Dermis microvascular lymphatic vessel endothelial cell (primary cell): ENCODE measurements at regions not wholly inside any gene's neighbourhood (a gene's known extent, or its start where the extent isn't known, plus 50 kb on each side); places are given as distances from the start of the nearest gene placed in this dataset.
A peak's percentile ranks its signal among the peaks of the same experiment; 100 is the strongest.
"Not testable (repeated sequence)": the region's sequence is repeated elsewhere in the genome, so short reads cannot be mapped to it uniquely, and the experiment has no call there.

Experiments used
- DNase-seq, 2 donors: peaks; one replicate each; pipeline versions ENCODE4 v3.0.0 to v3.0.0-alpha.2; 2010; ENCODE audit warnings: low read depth in 2 of 2

DNA sequence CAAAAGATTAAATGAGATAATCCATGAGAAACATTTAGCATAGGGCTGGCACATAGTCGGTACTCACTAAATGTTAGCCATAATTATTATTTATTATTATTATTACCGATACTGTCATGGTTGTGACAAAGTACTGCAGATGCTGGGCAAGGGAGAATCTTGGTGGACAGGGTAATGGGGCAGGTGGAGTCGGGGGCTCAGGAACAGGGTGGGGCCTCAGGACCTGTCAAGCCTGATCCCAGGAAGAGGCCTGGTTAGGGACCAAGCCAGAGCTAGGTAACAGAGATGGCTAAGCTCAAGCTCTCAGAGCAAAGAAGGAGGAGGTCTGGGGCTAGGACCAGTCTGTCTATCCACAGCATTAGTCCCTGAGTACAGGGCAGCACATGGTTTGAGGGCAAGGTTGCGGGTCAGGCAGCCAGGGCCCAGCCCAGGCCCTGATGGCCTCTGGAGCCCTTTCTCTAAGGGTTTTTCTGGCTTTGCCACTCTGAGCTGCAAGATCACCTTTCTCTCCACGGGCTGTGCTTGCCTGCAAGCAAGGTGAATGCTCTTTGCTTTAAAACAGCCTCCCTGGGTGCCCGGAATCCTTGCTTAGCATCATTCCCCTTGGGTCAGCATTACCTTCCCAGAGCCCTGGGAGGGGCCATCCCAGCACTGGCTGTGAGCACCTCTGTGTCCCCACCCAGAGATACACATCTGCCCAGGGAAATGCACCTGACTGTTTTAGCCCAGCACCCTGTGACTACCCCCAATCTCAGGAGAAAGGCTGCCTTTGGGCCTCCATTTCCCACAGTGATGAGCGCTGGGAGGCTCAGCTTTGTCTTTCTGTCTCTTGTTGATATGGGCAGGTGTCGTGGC lies 572.0 kb downstream of the PTPRU start:
- DNase-seq = no peak

DNA sequence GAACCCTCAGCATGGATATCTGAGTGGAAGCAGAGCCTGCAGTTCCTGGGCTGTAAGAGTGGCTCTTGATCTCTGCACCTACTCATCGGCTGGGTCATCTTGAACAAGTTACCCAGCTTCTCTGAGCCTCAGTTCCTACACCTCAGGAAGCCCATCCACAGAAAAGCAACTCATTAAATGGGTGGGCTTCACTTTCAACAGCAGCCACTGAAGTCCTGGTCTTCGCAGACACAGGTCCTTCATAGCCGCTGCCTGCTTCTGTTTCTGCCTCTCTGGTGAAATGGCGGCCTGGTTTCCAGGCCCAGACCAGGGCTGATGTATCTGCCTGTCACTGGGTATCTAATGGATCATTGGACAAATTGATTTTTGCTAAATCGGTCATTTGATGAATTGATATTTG lies 571.4 kb downstream of the PTPRU start:
- DNase-seq = no peak

DNA sequence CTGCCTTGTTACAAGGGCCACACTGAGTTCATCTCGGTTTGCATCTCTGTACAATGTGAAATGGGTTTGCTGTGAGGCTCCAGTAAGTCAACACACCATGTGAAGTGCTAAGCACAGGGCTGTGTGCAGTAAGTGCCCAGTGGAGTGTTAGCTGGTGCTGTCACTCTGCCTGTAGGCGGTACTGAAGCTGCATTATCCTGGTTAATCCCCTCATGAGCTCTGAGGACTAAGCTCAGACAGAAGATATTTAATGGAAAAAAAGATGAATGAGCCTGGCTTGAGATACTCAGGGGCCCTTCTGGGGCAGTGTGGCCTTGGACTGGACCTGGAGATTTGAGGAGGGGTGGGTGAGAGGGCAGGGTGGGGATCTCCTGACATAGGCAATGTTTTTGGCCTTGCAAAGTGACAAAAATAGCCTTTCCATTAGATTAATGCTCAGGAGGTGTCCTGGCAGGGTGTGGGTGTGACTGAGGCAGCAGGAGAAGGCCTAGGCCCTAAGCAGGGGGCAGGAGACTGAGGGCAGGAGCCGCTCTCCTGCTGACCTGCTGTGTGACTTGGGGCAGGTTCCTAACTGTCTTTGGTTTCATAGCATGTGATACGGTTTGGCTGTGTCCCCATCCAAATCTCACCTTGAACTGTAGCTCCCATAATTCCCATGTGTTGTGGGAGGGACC lies 570.5 kb downstream of the PTPRU start:
- no peak for DNase-seq

DNA sequence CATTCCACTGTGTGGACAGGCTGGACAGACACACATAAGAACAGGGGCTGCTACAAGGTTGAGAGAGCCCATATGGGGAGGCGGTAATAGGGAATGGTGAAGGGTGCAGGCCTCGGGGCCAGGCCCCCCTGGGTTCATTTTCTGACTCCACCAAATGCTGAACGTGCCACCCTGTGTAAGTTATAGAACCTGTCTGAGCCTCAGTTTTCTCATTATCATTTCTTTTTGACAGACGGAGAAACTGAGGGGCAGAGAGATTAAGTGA lies 569.5 kb downstream of the PTPRU start:
- no peak for DNase-seq

DNA sequence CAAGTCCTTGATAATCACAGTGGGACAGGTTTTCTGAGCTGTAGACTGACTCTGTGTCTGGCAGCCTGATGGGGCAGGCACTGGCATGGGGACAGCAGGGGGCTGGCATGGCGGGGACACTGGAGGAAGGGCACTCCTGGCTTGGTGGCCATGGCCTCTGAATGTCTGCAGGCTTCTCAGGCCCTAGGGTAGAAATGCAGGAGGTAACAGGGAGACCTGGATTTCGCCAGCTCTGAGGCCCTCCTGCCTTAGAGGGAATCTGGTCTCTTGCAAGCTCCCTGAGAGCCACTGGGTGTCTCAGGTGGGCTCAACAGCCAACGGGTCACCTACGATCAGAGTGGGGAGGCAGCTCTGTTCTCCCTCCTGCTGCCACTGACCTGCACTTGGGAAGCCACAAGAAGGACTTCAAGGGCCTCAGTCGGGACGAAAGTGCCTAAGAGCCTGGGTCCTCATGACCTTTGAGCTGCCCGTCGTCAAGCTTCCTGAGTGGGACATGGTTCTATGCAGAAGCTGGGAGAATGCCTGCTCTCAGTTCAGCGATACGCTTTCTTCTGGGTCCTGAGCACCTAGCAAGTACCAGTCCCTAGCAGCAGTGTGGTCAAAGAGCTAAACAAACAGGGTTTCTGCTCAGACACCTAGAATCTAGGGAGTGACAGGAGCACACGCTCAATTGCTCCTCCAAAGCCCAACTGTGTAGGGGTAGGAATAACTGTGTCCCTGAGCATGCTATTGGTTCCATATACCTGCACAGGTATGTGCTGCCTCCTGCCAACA lies 569.0 kb downstream of the PTPRU start:
- DNase-seq = no peak

DNA sequence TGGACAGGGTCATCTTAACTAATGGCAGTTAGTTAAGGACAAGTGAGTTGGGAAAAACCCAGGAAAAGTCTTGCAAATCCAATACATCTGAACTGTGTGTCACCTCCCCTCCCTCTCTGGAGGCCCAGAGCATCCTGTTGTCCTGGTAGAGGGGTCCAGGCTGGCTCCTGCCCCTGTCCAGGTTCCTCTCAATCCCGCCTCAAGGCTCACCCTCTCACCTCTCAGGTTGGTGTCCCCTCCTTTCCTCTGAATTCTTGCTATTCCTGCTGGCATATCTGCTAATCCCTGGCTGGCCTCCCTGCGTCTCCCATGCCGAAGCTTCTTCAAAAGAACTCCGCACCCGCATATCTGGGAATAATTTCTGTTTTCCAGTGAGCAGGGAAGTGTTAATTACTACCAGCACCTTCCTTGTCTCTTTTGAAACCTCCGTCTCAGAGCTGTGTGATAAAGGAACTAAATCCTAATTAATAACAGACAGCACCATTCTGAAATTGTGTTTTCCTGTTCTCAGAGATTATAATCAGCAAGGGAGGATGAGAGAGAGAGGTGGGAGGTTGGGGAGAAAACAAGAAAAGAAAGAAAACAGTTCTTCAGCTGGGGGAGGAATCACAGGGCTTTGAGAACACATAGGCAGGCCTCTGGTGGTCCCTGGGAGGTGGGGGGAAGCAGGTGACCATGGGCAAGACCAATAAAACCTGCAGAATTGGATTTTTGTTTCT lies 568.0 kb downstream of the PTPRU start:
- DNase-seq = no peak

DNA sequence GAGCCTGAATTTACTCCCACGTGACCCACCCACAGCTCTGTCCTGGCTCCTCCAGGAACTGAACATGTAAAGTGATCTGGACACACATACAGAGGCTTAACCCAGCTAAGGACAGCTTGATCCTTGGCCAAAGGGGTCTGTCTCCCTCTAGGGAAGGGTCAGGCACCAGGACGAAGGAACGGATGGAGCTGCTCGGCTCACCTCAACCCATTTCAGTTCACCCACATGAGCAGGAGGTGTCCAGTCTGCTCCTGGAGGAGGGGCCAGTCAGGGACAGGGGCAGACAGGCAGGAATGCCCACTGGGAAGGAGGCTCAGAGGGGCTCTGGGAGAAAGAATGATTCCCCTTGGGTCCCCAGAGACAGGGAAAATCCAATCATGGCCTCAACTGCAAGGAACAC lies 567.2 kb downstream of the PTPRU start:
- DNase-seq = no peak

DNA sequence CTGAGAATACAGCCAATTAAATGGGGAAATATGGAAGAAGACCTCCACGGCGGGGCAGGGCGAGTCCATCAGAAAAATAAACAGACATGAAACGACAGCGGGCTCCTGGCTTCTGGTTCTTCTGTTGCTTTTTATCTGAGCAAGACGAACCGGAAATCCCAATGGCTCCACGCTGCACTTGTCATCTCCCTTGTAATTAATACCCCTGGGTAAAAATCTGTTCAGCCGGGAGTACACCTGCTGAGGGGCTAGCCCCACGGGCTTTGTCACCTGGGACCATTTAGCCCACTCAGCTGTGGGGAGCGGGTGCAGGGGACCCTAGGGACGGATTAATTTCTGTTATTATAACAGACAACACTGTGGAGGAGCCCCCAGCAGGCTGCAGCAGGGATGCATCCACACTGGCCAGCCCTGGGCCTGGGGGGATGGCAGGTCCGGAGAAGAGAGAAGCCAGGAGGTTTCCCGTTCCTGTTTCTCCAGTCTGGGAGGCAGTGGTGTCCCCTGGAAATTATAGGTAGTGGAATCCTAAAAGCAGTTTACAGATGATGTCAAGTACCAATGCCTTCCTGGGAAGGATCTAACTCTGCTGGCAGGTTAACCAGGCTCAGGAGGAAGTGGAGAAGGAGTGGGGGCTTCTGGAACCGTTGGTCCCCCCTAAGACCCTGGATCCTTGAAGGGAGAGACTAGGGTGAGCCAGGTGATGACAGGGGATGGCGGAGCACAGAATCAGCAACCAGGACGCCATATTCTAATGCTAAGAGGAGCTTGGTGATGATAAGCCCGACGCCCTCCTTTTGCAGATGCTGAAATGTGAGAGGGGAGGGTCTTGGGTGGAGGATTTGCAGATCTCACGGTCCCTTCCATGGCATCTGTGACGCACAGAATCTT lies 566.1 kb downstream of the PTPRU start:
- DNase-seq = no peak

DNA sequence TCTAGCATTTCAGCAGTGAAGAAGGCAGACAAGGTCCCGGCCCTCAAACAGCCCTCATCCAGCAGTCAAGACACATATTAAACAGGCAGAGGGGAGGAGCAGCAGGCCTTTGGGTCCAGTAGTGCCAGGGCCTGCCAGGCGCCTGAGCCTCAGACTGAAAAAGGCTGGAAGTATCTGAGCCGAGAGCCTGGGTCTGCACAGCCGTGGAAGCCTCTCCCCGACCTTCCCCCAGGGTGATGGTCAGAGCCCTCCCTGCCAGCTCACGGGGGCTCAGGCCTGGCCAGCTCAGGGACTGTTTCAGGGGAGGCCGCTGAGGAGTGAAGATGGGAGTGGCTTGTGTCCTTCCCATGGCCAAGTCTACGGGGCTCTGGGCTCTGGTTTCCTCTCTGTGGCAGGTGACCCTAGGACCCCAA lies 565.2 kb downstream of the PTPRU start:
- DNase-seq = no peak

DNA sequence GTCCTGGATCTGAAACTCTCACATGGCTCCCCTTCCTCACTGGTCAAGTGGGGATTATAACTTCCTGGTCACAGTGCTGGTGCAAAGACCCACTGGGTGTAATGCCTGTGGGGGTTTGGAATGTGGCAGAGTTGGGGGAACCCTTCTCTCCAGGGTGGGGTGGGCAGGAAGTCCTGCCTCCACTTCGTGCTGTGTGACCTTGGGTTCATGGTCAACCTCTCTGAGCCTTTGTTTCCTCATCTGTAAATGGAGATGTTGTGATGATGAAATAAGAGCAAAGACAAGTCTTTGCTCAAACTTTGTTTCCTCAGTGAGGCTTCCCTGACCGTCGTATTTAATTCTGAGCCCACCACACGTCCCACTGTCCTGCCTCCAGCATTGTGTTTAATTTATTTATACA lies 564.7 kb downstream of the PTPRU start:
- no peak for DNase-seq

DNA sequence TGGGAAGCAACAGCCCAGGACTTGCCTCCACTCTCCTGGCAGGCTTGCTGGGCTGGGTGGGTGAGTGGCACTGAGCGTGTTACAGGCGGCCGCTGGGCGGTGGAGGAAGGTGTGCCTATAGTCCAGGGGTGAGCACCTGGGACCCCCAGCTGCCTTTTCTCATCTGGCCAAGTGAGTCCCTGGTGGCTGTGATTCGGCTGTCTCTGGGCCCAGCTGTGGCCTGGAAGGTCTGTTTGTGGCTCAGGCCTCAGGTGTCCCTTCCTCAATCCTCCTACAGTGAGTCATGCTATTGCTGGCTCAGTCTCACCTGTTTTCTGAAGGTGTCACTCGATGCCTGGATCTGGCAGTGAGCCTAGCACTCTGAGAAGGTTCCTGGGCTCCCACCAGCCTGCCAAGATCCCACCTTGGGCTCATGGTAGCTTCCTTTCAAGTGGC lies 564.2 kb downstream of the PTPRU start:
- DNase-seq = no peak

DNA sequence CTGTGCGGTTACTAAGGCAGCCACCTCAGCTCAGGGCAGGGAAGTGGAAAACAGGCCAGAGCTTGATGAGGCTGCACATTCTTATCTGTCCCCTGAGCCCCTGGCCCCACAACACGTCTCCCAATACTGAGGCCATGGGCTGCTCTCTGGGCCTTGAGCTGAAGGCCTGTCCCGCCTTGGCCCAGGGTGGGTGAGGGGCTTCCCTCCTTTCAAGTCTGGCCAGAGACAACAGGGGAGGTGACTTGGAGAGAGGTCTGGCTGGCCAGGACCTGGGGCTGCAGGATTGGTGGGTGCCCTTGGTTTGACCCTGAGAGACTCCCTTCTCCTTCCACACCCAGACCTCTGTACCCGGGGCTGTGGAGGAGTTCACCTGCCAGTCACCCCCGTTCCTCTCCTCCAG lies 563.8 kb downstream of the PTPRU start:
- DNase-seq = no peak

DNA sequence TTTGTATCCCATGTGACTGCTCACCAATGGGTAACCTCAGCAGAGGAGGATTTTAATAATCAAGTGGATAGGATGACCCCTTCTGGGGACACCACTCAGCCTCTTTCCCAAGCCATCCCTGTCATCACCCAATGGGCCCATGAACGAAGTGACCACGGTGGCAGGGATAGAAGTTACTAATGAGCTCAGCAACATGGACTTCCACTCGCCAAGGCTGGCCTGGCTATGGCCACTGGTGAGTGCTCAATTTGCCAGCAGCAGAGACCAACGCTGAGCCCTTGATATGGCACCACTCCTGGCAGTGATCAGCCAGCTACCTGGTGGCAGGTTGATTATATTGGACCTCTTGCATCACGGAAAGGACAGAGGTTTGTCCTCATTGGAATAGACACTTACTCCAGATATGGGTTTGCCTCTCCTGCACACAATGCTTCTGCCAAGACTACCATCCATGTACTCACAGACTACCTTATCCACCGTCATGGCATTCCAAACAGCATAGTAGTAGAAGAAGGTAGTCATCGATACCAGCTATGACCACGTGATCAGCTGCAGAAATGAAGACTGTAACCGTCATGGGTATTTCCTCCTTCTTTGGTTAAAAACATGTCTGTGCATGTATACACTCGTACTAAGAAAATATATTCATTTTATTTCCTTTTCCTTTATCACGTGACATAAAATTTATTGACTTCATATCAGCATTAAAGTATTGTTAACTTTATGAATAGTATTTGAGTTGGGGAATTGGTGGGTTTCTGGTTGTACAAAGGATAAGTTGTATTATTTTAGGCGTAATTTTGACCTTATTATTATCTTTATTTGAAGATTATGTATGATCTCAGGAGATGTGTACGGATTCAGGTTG lies 562.6 kb downstream of the PTPRU start:
- DNase-seq = no peak

DNA sequence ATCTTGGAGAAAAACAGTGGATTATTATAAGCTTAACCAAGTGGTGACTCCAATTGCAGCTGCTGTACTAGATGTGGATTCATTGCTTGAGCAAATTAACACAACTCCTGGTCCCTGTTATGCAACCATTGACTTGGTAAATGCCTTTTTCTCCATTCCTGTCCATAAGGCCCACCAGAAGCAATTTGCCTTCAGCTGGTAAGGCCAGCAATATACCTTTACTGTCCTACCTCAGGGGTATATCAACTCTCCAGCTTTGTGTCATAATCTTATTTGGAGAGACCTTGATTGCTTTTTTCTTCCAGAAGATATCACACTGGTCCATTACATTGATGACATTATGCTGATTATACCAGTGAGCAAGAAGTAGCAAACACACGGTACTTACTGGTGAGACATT lies 560.8 kb downstream of the PTPRU start:
- DNase-seq = not testable (repeated sequence)

DNA sequence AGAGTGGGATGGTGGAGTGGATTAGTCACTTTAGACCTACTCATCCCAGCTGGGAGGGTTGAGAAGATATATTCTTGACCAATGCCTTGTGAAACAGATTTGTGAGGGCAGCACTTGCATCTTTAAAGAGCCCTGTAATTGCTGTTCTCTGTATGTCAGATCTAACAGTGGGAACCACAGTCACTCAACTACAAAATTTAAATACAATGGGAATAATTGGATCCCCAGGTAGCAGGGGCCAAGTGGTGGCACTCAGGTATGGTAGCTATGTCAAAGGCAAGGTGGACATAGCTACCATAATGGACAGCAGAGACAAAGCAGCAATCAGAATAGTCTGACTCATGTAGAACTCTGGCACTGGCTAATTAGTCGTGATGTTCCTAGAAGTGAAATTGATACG lies 559.6 kb downstream of the PTPRU start:
- not testable (repeated sequence) for DNase-seq

DNA sequence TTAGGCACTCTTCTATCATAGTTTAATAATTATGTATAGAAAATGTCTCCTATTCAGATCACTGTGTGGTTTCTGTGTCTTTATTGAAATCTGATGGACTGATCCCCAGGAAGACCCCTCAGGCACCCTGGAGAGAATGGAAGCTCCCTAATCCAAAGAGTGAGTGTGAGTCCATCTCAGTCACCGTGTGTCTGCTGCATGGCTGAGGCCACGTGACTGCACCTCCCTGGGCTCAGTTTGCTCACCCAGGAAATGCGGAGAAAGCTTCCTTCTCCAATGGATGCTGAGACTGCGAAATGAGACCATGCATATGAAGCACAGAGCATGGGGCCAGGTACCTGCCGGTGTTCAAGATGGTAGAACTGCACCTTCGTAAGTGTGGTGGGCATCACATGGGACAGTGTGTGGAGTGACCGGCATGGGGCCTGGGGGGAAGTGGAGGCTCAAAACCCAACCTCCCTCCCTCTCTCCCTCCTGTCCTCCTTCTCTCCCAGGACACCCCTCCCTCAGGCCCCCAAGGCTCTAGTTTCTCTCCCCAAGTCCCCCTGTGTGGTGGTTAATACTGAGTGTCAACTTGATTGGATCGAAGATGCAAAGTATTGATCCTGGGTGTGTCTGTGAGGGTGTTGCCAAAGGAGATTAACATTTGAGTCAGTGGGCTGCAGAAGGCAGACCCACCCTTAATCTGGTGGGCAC lies 557.5 kb downstream of the PTPRU start:
- DNase-seq = no peak

DNA sequence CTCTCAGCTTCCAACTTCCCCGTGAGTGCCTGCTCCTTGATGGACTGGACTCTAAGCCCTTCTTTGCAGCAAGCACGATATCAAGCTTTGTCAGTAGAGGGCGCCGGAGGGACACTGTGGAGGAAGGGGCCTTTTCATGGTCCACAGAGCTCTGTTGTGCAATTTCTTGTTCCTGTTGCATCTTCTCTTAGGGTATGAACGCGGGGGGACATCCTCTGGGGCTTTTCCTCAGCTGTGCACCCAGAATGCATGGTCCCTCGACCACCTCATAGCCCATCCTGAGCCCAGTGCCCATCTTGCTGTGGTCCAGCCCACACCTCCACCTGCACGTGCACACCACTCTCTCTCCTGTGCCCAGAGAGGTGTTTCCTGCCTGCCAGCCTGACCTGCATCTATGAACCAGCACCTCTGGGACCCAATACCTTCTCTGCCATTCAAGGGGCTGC lies 556.8 kb downstream of the PTPRU start:
- peak; percentile 49 to 75 for DNase-seq

DNA sequence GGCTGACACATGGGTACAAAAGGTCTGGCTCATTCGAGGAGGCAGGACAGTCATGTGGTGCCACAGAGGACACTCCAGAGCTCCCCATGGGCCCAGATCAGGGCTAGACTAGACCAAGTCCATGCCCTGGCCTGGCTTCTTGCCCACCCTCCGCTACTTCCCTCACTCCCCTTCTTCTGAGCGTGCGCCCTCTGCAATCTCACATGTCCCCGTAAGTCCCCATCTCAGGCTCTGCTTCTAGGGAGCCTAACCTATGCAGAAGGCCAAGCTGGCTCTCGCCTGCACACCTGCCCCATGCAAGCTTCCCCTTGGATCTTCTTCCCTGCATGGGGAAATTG lies 553.6 kb downstream of the PTPRU start:
- no peak for DNase-seq

DNA sequence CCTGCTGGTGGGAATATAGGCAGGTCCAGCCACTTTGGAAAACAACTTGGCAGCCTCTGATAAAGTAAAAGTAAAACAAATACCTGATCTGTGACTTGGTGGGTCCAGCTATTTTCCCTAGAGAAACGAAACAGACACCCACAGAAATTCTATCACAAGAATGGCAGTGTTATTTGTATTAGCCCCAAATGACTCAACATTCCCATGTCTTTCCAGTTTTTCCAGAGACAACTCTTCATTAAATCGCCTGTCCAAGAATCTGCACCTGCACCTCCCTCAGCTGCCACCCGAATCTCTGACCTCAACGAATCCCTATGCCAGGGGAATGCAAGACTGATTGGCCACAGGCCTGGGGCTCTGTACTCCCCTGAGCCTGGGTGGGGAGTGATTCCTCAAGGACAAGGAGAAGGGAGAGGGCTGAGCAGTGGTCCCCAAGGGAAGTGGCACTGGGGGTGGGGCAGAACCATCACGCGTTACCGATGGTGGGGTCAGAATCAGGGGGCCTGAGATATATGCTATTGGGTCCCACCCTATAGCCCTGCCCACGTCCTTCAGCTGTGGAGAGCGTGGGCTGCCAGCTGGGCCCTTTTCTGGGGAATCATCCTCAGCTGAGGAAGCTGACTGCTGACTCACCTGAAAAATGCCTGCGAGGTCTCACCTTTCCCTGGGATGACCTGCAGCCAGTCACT lies 553.0 kb downstream of the PTPRU start:
- DNase-seq = no peak
